DMS79 (cell line): ENCODE measurements at regions not wholly inside any gene's neighbourhood (a gene's known extent, or its start where the extent isn't known, plus 50 kb on each side); places are given as distances from the start of the nearest gene placed in this dataset.

Experiments used
- DNase-seq: peaks from one replicate; lab custom pipeline; 2025; lab: John Stamatoyannopoulos, UW

DNA sequence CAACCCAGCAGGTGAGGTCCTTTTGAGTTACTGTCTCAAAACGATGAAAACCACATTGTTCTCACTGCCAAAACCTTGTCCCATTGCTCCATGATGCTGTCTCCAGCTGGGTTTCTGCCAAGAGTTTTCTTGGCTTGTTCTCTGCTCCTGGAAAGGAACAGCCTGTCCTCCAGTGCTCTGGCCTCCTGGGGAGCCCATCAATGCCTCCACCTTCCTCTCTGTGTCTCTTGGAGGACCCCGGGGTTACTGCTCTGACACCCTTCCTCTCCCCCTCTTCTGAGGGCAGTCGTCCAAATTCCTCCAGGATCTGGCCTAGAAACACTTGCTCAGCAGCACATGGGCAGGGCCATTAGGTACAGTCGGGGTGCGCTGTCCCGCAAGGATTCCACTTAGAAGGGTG is 63.9 kb upstream of the RGMA start:
- DNase-seq: peak; percentile 18

GRCh38 chr15:93152360-93152759 is 63.3 kb upstream of the RGMA start:
- no peak for DNase-seq

- no peak for DNase-seq
These were observed 62.2 kb upstream of the RGMA start for GRCh38 chr15:93150910-93151881.

DNA sequence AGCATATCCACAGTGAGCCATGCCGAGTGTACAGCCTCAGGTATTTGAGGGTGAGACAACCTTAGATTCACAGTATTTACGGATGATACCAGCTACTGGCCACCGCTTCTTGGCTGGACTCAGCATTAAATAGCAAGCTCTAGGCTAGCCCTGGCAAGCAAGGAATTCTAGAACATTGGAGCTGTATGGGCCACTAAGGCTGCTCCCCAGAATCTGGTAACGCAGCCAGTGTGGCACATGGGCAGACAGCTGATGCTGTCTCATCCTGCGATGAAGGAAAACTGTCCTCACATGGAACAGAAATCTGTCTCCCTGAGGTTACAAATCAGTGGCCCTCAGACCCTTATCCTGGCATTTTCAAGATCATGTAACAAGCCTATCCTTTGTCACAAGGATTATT is 57.6 kb upstream of the RGMA start:
- no peak for DNase-seq

DNA sequence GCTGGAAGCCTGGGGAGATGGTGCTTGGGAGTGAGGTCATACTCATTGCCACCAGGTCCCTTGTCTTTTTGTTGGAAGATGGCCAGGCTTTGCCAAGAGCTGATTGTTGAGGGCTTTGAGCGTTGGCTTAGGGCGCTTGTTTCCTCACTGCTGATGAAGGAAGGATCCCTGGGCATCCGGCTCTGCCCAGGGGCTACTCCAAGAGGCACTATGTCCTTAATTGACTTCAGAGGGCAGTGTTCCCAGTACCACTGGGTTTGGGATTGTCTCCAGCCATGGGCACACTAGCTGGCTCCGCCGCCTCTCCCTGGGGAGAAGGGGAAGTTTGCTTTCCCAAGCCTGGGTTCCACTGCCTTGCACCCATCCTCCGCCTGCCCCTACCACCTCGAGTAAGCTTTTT is 57.2 kb upstream of the RGMA start:
- no peak for DNase-seq

DNA sequence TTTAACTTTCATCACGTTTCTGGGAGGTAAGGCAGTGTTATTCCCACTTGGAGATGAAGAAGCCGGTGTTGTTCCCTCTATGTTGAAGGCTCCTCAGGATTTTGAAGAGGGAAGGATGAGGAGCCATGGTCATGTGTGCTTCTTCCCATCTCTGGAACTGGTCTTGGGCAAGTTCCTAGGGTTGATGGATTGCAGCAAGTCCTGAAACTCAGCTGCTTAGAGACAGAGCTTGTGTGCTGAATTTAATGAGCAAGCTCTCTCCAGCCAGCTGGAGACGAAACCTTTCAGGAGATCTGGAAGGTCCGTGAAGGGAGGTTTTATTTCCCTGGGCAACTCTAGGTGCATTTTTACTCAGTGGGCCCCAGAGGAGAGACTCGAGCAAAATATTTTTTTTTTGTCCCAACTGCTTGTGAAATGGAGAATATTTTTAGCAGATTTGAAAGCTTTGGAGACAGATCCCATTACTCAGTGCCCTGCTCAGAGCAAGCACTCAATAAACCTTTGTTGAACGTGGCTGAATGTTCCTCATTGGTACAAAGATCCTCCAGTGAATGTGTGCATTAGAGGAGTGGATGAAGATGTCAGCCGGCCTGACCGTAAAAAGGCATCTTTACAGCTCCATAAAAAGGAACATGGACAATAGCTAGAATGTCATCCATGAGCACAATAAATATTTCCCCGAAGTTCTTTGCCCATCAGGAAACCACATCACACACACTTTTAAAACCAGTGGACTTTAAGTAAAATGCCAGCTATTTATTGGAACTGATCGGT is 55.6 kb upstream of the RGMA start:
- DNase-seq: no peak

DNA sequence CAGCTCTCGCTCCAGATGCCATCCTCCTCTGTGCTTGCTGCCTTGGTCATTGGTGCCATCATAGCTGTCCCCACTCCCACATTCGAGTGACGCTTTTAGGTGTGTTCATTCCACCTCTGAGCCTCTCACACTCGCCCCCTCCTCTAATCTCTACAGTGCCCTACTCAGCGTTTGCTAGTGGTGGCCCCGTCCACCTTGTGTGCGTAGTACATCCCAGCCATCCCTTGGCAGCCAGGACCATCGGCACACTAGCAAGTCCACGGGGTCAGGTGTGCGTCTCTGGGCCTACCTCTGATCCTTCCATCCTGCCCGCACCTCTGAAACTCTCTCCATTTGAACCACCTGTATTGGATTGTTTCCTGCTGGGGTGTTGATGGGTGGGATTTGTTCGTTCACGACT is 54.2 kb upstream of the RGMA start:
- DNase-seq: no peak

DNA sequence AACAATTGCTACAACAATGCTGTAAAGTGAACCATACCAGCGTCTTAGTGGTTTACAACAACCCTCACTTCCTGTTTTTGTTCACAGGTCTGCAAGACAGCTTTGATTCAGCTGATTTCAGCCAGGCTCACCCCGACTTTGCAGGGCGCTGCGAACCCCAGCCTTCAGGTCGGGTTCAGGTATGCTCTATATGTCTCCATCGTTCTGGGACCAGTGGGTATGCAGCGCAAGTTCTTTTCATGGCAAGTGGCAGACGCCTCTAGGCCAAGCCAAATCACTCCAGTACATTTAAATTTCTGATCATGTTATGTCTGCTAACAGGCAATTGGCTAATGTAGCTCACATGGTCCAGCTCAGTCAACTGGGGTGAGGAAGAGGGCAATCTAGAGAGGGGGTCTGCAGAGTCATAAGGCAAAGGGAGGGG is 52.4 kb upstream of the RGMA start:
- DNase-seq: no peak

DNA sequence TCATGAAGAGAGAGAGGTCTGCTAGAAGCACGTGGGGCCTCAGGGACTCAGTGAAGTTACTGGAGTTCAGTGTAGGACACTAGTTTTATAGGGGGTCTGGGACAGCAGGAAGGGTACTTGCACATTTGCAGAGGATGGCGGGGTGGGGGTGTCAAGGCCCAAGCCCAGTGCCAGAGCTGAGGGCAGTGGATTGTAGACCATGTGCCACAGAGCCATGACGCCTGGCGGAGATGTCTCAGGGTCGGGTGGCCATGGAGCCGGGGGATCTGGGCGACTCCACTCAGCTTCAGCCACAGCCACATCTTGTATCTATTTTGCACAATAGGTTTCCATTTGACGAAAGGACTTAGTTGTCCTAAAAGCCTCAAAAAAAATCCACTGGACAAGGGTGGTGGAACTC is 50.4 kb upstream of the RGMA start:
- no peak for DNase-seq

GRCh38 chr15:93138681-93139250 is 49.8 kb upstream of the RGMA start:
- DNase-seq: no peak
